ENCODE measurements at regions not wholly inside any gene's neighbourhood (a gene's known extent, or its start where the extent isn't known, plus 50 kb on each side); places are given as distances from the start of the nearest gene placed in this dataset.

GRCh38 chr4:187739771-187740170 is 255.8 kb upstream of the ZFP42 start (continued):
- TF ChIP-seq CHD1 (IDR thresholded peaks at IDR 0.05; ENCODE audit: low read depth, low read length) (no peak), YY1 (IDR thresholded peaks at IDR 0.05; ENCODE audit: low read depth, low read length) (no peak), KDM1A (IDR thresholded peaks at IDR 0.05; ENCODE audit: borderline replicate concordance, low read length) (no peak), GTF2F1 (IDR thresholded peaks at IDR 0.05; ENCODE audit: borderline replicate concordance, low read depth, low read length) (no peak)

Data from H1 (cell line).